Endothelial cell (in vitro differentiated cells): ENCODE measurements at regions not wholly inside any gene's neighbourhood (a gene's known extent, or its start where the extent isn't known, plus 50 kb on each side); places are given as distances from the start of the nearest gene placed in this dataset.

Source experiments
- DNase-seq: peaks from one replicate; pipeline ENCODE4 v3.0.0; 2021; ENCODE audit warnings: low spot score
- H3K27ac Mint-ChIP-seq: one replicate; pipeline ENCODE4 v1.8.0; 2021; ENCODE audit warnings: mixed read lengths, inconsistent platforms; ENCODE audit not compliant: unreplicated experiment
- H3K27me3 Mint-ChIP-seq: one replicate; pipeline ENCODE4 v1.8.0; 2021; ENCODE audit warnings: mild to moderate bottlenecking, moderate library complexity, mixed read lengths, inconsistent platforms; ENCODE audit not compliant: unreplicated experiment
- H3K36me3 Mint-ChIP-seq: one replicate; pipeline ENCODE4 v1.8.0; 2021; ENCODE audit warnings: mild to moderate bottlenecking, low read depth, mixed read lengths, inconsistent platforms; ENCODE audit not compliant: unreplicated experiment
- H3K4me1 Mint-ChIP-seq: one replicate; pipeline ENCODE4 v1.8.0; 2021; ENCODE audit warnings: mild to moderate bottlenecking, mixed read lengths, inconsistent platforms; ENCODE audit not compliant: unreplicated experiment
- H3K4me3 Mint-ChIP-seq: one replicate; pipeline ENCODE4 v1.8.0; 2021; ENCODE audit warnings: mild to moderate bottlenecking, mixed read lengths, inconsistent platforms; ENCODE audit not compliant: unreplicated experiment
- H3K9me3 Mint-ChIP-seq: one replicate; pipeline ENCODE4 v1.8.0; 2021; ENCODE audit warnings: mixed read lengths, inconsistent platforms; ENCODE audit not compliant: unreplicated experiment
- CTCF ChIP-seq: fragments of 200-600 bp; sonication (generic); IDR thresholded peaks from one replicate; pipeline ENCODE4 v1.5.0; 2021; ENCODE audit warnings: antibody characterized with exemption; ENCODE audit not compliant: unreplicated experiment

GRCh38 chr2:5596868-5597267 lies 95.3 kb upstream of the SOX11 start:
- Mint-ChIP-seq H3K4me1 (no peaks in the 10 kb centered on the region), H3K36me3 (no peaks in the 10 kb centered on the region), H3K4me3 (no peak overlapping the region), H3K27me3 (peaks cover 2% of the 10 kb centered on the region), H3K27ac (no peak overlapping the region), H3K9me3 (peaks cover 6% of the 10 kb centered on the region)
- no peak for DNase-seq
- TF ChIP-seq CTCF: no peak

GRCh38 chr2:5598156-5598555 lies 94.0 kb upstream of the SOX11 start:
- Mint-ChIP-seq H3K27me3 (peaks cover 2% of the 10 kb centered on the region), H3K4me1 (no peaks in the 10 kb centered on the region), H3K9me3 (peaks cover 5% of the 10 kb centered on the region), H3K36me3 (no peaks in the 10 kb centered on the region), H3K27ac (no peak overlapping the region), H3K4me3 (no peak overlapping the region)
- no peak for DNase-seq
- TF ChIP-seq CTCF: no peak

GRCh38 chr2:5609201-5609600 lies 83.0 kb upstream of the SOX11 start:
- H3K27me3 Mint-ChIP-seq: peaks cover 2% of the 10 kb centered on the region
- H3K4me1 Mint-ChIP-seq: no peaks in the 10 kb centered on the region
- no peaks in the 10 kb centered on the region for H3K36me3 Mint-ChIP-seq
- TF ChIP-seq CTCF: no peak
- no peak overlapping the region for H3K27ac Mint-ChIP-seq
- H3K4me3 Mint-ChIP-seq: no peak overlapping the region
- H3K9me3 Mint-ChIP-seq: no peaks in the 10 kb centered on the region
- DNase-seq: no peak

GRCh38 chr2:5612666-5613065 lies 79.5 kb upstream of the SOX11 start:
- no peaks in the 10 kb centered on the region for H3K9me3 Mint-ChIP-seq
- no peak for TF ChIP-seq CTCF
- no peak for DNase-seq
- no peaks in the 10 kb centered on the region for H3K27me3 Mint-ChIP-seq
- no peaks in the 10 kb centered on the region for H3K36me3 Mint-ChIP-seq
- no peak overlapping the region for H3K27ac Mint-ChIP-seq
- no peaks in the 10 kb centered on the region for H3K4me1 Mint-ChIP-seq
- no peak overlapping the region for H3K4me3 Mint-ChIP-seq

GRCh38 chr2:5616019-5616418 lies 76.2 kb upstream of the SOX11 start:
- Mint-ChIP-seq H3K36me3 (no peaks in the 10 kb centered on the region), H3K27me3 (no peaks in the 10 kb centered on the region), H3K27ac (no peak overlapping the region), H3K9me3 (no peaks in the 10 kb centered on the region), H3K4me1 (no peaks in the 10 kb centered on the region), H3K4me3 (no peak overlapping the region)
- no peak for TF ChIP-seq CTCF
- DNase-seq: no peak
